ENCODE measurements at regions not wholly inside any gene's neighbourhood (a gene's known extent, or its start where the extent isn't known, plus 50 kb on each side); places are given as distances from the start of the nearest gene placed in this dataset.

DNA sequence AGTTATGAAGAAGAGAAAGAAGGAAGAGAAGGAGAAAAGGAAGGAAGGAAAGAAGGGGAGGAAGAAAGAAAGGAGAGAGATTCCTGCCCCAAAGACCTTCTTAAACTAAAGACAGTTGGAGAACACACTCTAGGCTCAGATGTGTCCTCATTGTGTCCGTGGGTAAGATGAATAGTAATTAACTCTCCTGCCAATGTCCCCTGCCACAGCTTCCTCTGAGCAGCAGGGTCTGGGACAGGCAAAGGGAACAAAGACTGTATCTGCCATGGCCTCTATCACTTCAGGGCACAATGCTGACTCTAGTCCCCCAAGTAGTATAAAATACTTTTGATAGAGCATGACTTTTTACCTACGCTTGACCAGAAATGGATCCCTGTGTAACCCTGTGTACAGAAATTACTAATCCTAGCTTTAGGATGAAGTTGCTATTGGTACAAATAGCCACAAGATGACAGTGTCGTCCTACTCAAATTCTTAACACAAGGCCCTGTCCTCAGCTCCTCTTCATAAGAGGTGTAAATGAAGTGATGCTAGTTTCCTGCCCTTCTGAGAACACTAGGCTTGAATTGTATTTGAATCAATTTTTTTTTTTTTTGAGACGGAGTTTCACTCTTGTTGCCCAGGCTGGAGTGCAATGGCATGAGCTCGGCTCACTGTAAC is 186.2 kb upstream of the GPR12 start (continued):
- TF ChIP-seq, protein P1, sequence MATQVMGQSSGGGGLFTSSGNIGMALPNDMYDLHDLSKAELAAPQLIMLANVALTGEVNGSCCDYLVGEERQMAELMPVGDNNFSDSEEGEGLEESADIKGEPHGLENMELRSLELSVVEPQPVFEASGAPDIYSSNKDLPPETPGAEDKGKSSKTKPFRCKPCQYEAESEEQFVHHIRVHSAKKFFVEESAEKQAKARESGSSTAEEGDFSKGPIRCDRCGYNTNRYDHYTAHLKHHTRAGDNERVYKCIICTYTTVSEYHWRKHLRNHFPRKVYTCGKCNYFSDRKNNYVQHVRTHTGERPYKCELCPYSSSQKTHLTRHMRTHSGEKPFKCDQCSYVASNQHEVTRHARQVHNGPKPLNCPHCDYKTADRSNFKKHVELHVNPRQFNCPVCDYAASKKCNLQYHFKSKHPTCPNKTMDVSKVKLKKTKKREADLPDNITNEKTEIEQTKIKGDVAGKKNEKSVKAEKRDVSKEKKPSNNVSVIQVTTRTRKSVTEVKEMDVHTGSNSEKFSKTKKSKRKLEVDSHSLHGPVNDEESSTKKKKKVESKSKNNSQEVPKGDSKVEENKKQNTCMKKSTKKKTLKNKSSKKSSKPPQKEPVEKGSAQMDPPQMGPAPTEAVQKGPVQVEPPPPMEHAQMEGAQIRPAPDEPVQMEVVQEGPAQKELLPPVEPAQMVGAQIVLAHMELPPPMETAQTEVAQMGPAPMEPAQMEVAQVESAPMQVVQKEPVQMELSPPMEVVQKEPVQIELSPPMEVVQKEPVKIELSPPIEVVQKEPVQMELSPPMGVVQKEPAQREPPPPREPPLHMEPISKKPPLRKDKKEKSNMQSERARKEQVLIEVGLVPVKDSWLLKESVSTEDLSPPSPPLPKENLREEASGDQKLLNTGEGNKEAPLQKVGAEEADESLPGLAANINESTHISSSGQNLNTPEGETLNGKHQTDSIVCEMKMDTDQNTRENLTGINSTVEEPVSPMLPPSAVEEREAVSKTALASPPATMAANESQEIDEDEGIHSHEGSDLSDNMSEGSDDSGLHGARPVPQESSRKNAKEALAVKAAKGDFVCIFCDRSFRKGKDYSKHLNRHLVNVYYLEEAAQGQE (IDR thresholded peaks at IDR 0.05; ENCODE audit: borderline replicate concordance): peak; percentile 82; the same call in 1 of the 2 replicates
- TF ChIP-seq, protein P1 (CRISPR knock-in tag; IDR thresholded peaks at IDR 0.05; ENCODE audit: low read depth): no peak
- TF ChIP-seq MAFF (IDR thresholded peaks at IDR 0.05; ENCODE audit: low read length): no peak
- TF ChIP-seq HNRNPK (IDR thresholded peaks at IDR 0.05; ENCODE audit: low read depth, low read length, poor library complexity, severe bottlenecking): no peak
- peak; percentile 85 to 94 for TF ChIP-seq RAD21 (CRISPR knock-in tag; conservative IDR thresholded peaks at IDR 0.05 in 1 of 2, IDR thresholded peaks at IDR 0.05 in 1 of 2)

Measured in K562 (cell line).